Gastroesophageal sphincter (tissue), 4 donors: ENCODE measurements at regions not wholly inside any gene's neighbourhood (a gene's known extent, or its start where the extent isn't known, plus 50 kb on each side); places are given as distances from the start of the nearest gene placed in this dataset.

Experiments
- ATAC-seq: fragments of 150-250 bp; one replicate; pipeline ENCODE4 v1.9.1; 2016; ENCODE audit warnings: mild to moderate bottlenecking, moderate library complexity
- H3K27ac ChIP-seq, 4 donors: fragments of 200-600 bp; sonication (generic) in 3 of 4; 1 replicate in 3 of 4; 2 replicates in 1 of 4; pipeline ENCODE4 v1.5.1; 2016 to 2019
- H3K27me3 ChIP-seq: fragments of 200-600 bp; sonication (generic); one replicate; pipeline ENCODE4 v1.5.1; 2019
- H3K36me3 ChIP-seq, 2 donors: fragments of 200-600 bp; sonication (generic); one replicate each; pipeline ENCODE4 v1.5.1; 2019; ENCODE audit warnings: control low read depth in 1 of 2
- H3K4me1 ChIP-seq, 3 donors: fragments of 200-600 bp; sonication (generic); 1 replicate in 2 of 3; 2 replicates in 1 of 3; pipeline ENCODE4 v1.5.1; 2016 to 2019; ENCODE audit warnings: control low read depth in 2 of 3
- H3K4me3 ChIP-seq, 2 donors: fragments of 200-600 bp; sonication (generic); one replicate each; pipeline ENCODE4 v1.5.1; 2019; ENCODE audit warnings: mild to moderate bottlenecking in 1 of 2, moderate library complexity in 1 of 2
- H3K9me3 ChIP-seq, 3 donors: fragments of 200-600 bp; sonication (generic); one replicate each; pipeline ENCODE4 v1.5.1; 2017 to 2019; ENCODE audit warnings: control low read depth in 2 of 3
- CTCF ChIP-seq, 4 experiments: fragments of 200-600 bp in 2 of 4; fragments of 450-650 bp in 2 of 4; sonication (generic) in 1 of 4; IDR thresholded peaks; one replicate each; pipeline ENCODE4 v1.5.1; 2017 to 2019; ENCODE audit warnings: antibody characterized with exemption in 4 of 4, mild to moderate bottlenecking in 2 of 4, moderate library complexity in 2 of 4
- EP300 ChIP-seq: sonication (generic); formaldehyde crosslinking; IDR thresholded peaks from one replicate; pipeline ENCODE4 v1.6.1; 2017; ENCODE audit warnings: antibody characterized with exemption, mild to moderate bottlenecking
- POLR2A ChIP-seq, 2 donors: fragments of 450-650 bp; IDR thresholded peaks; one replicate each; pipeline ENCODE4 v1.6.1; 2017; ENCODE audit warnings: antibody characterized with exemption in 2 of 2, mild to moderate bottlenecking in 2 of 2, moderate library complexity in 1 of 2
- POLR2AphosphoS5 ChIP-seq: sonication (generic); formaldehyde crosslinking; IDR thresholded peaks from one replicate; pipeline ENCODE4 v1.6.1; 2017; ENCODE audit warnings: antibody characterized with exemption
- WGBS, 2 donors: methylation state at CpG; one replicate each; pipeline ENCODE4 v1.1.5; 2018; ENCODE audit warnings: low coverage in 1 of 2; 5-methylcytosine and 5-hydroxymethylcytosine counted together

GRCh38 chr18:40452599-40452998, 1502.4 kb upstream of the PIK3C3 start:
- no peak for TF ChIP-seq CTCF (IDR thresholded peaks at IDR 0.05)
- no peak for TF ChIP-seq POLR2AphosphoS5
- TF ChIP-seq EP300: no peak
- no peak for TF ChIP-seq POLR2A (IDR thresholded peaks at IDR 0.05)
- Histone ChIP-seq H3K36me3 (no peaks in the 10 kb centered on the region), H3K27me3 (no peaks in the 10 kb centered on the region), H3K9me3 (no peaks in the 10 kb centered on the region), H3K27ac (no peak overlapping the region), H3K4me3 (no peak overlapping the region), H3K4me1 (no peaks in the 10 kb centered on the region)
- 86 to 91% methylated on average over 2 of the region's 2 CpGs for WGBS, 2 donors
- ATAC-seq: no peak

- Histone ChIP-seq H3K4me3 (no peak overlapping the region), H3K36me3 (no peaks in the 10 kb centered on the region), H3K9me3 (no peaks in the 10 kb centered on the region), H3K27me3 (no peaks in the 10 kb centered on the region), H3K4me1 (no peaks in the 10 kb centered on the region), H3K27ac (no peak overlapping the region)
- no peak for ATAC-seq
- TF ChIP-seq POLR2AphosphoS5 (no peak), CTCF (IDR thresholded peaks at IDR 0.05) (no peak)
These were observed 1504.3 kb upstream of the PIK3C3 start for GRCh38 chr18:40450751-40451150.

GRCh38 chr18:40447820-40448219, 1507.2 kb upstream of the PIK3C3 start:
- TF ChIP-seq POLR2A (IDR thresholded peaks at IDR 0.05) (no peak), EP300 (no peak), CTCF (IDR thresholded peaks at IDR 0.05) (no peak), POLR2AphosphoS5 (no peak)
- H3K4me1 ChIP-seq: no peaks in the 10 kb centered on the region
- 57 to 60% methylated on average over 1 of the region's 1 CpG for WGBS, 2 donors
- H3K27ac ChIP-seq: no peak overlapping the region
- no peaks in the 10 kb centered on the region for H3K9me3 ChIP-seq
- no peak overlapping the region for H3K4me3 ChIP-seq
- ATAC-seq: no peak
- no peaks in the 10 kb centered on the region for H3K36me3 ChIP-seq
- H3K27me3 ChIP-seq: no peaks in the 10 kb centered on the region

DNA sequence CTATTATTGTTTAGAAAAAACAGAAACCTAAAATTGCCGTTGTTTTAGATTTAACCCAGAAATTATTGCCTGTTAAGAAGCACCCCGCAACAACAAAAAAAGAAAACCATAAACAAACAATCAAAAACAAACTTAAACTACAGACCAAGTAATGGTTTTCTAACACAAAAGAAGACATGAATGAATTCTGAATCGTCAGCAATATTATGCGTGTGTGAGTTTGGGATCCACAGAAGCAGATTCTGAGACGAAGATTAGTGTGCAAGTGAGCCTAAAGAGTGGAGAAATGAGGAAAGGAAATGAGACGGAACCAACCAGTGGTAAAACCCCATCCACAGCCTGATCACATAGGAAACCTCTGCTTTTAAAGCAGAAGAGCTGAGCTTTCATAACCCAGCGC, 1514.9 kb upstream of the PIK3C3 start:
- Histone ChIP-seq H3K4me3 (no peak overlapping the region), H3K27me3 (no peaks in the 10 kb centered on the region), H3K36me3 (no peaks in the 10 kb centered on the region), H3K9me3 (no peaks in the 10 kb centered on the region), H3K27ac (no peak overlapping the region), H3K4me1 (no peaks in the 10 kb centered on the region)
- TF ChIP-seq CTCF (IDR thresholded peaks at IDR 0.05): no peak
- TF ChIP-seq POLR2A (IDR thresholded peaks at IDR 0.05): no peak
- no peak for ATAC-seq
- 88 to 90% methylated on average over 6 to 7 of the region's 7 CpGs for WGBS, 2 donors

DNA sequence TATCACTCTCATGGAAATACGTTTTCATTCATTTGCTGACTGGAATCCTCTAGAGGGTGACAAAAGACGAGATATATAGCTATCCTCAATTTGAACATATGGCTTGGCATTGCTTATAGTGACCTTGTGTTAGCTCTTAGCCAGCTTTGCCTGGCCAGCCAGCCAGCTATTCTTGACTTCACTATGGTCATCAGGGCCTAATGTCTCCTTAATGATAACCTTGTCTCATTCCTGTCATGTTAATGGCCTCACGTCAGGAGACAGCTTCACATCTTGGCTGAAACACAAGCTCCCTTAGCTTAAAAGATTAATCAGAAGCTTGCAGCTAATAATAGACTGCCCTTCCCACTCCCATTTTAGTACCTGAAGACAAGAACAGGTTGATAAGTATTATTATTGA, 1517.5 kb upstream of the PIK3C3 start:
- Histone ChIP-seq H3K9me3 (no peaks in the 10 kb centered on the region), H3K4me1 (no peaks in the 10 kb centered on the region), H3K27ac (no peak overlapping the region), H3K27me3 (no peaks in the 10 kb centered on the region), H3K36me3 (no peaks in the 10 kb centered on the region), H3K4me3 (no peak overlapping the region)
- ATAC-seq: no peak
- 40 to 46% methylated on average over 3 of the region's 3 CpGs for WGBS, 2 donors
- TF ChIP-seq POLR2AphosphoS5: no peak
- no peak for TF ChIP-seq POLR2A (IDR thresholded peaks at IDR 0.05)
- TF ChIP-seq EP300: no peak
- no peak for TF ChIP-seq CTCF (IDR thresholded peaks at IDR 0.05)
